Peyer's patch (tissue), 4 donors: ENCODE measurements at regions not wholly inside any gene's neighbourhood (a gene's known extent, or its start where the extent isn't known, plus 50 kb on each side); places are given as distances from the start of the nearest gene placed in this dataset.

Experiments
- DNase-seq, 3 donors: peaks; one replicate each; pipeline ENCODE4 v3.0.0-alpha.2; 2017 to 2019
- H3K27ac ChIP-seq, 4 donors: fragments of 200-600 bp; sonication (generic); one replicate each; pipeline ENCODE4 v1.5.1; 2016 to 2019
- H3K27me3 ChIP-seq, 2 donors: fragments of 200-600 bp; sonication (generic); one replicate each; pipeline ENCODE4 v1.5.1; 2019
- H3K36me3 ChIP-seq, 3 donors: fragments of 200-600 bp; sonication (generic); one replicate each; pipeline ENCODE4 v1.5.1; 2016 to 2019
- H3K4me1 ChIP-seq, 4 donors: fragments of 200-600 bp; sonication (generic); one replicate each; pipeline ENCODE4 v1.5.1; 2016 to 2019
- H3K4me3 ChIP-seq, 4 donors: fragments of 200-600 bp; sonication (generic); 1 replicate in 3 of 4; 2 replicates in 1 of 4; pipeline ENCODE4 v1.5.1; 2016 to 2019; ENCODE audit warnings: mild to moderate bottlenecking in 1 of 4
- H3K9me3 ChIP-seq, 4 donors: fragments of 200-600 bp; sonication (generic); one replicate each; pipeline ENCODE4 v1.5.1; 2016 to 2019; ENCODE audit warnings: mild to moderate bottlenecking in 1 of 4
- CTCF ChIP-seq, 6 experiments: fragments of 450-650 bp in 4 of 6; fragments of 200-600 bp in 2 of 6; sonication (generic) in 1 of 6; IDR thresholded peaks; one replicate each; pipeline ENCODE4 v1.5.1; 2017 to 2019; ENCODE audit warnings: antibody characterized with exemption in 6 of 6, mild to moderate bottlenecking in 3 of 6, moderate library complexity in 1 of 6
- POLR2A ChIP-seq, 2 donors: fragments of 450-650 bp; IDR thresholded peaks; one replicate each; pipeline ENCODE4 v1.5.1; 2017; ENCODE audit warnings: antibody characterized with exemption in 2 of 2, mild to moderate bottlenecking in 2 of 2, moderate library complexity in 2 of 2

GRCh38 chr4:119823891-119824290, 195.3 kb upstream of the PDE5A start:
- Histone ChIP-seq H3K36me3 (no peaks in the 10 kb centered on the region), H3K9me3 (no peaks in the 10 kb centered on the region), H3K4me3 (no peak overlapping the region), H3K4me1 (no peaks in the 10 kb centered on the region), H3K27ac (no peak overlapping the region), H3K27me3 (no peaks in the 10 kb centered on the region)
- TF ChIP-seq CTCF (IDR thresholded peaks at IDR 0.05) = no peak
- no peak for TF ChIP-seq POLR2A (IDR thresholded peaks at IDR 0.05)
- no peak for DNase-seq

- TF ChIP-seq POLR2A (IDR thresholded peaks at IDR 0.05) = no peak
- no peak for TF ChIP-seq CTCF (IDR thresholded peaks at IDR 0.05)
- no peaks in the 10 kb centered on the region for H3K9me3 ChIP-seq
- H3K36me3 ChIP-seq = no peaks in the 10 kb centered on the region
- H3K4me3 ChIP-seq = no peak overlapping the region
- no peaks in the 10 kb centered on the region for H3K4me1 ChIP-seq
- H3K27me3 ChIP-seq = no peaks in the 10 kb centered on the region
- no peak for DNase-seq
- H3K27ac ChIP-seq = no peak overlapping the region
These were observed 194.4 kb upstream of the PDE5A start for GRCh38 chr4:119823045-119823444.

- no peak overlapping the region for H3K4me3 ChIP-seq
- no peak for DNase-seq
- no peak for TF ChIP-seq CTCF (IDR thresholded peaks at IDR 0.05)
- TF ChIP-seq POLR2A (IDR thresholded peaks at IDR 0.05) = no peak
- no peak overlapping the region for H3K27ac ChIP-seq
- H3K9me3 ChIP-seq = peaks cover 0 to 7% (median 0%) of the 10 kb centered on the region in 4 donors
- no peaks in the 10 kb centered on the region for H3K27me3 ChIP-seq
- H3K4me1 ChIP-seq = no peaks in the 10 kb centered on the region
- no peaks in the 10 kb centered on the region for H3K36me3 ChIP-seq
These were observed 187.9 kb upstream of the PDE5A start for GRCh38 chr4:119816473-119816872.

- TF ChIP-seq POLR2A (IDR thresholded peaks at IDR 0.05) = no peak
- no peak for TF ChIP-seq CTCF (IDR thresholded peaks at IDR 0.05)
- Histone ChIP-seq H3K4me1 (no peaks in the 10 kb centered on the region), H3K4me3 (no peak overlapping the region), H3K27me3 (no peaks in the 10 kb centered on the region), H3K9me3 (peaks cover 0 to 7% (median 0%) of the 10 kb centered on the region in 4 donors), H3K36me3 (no peaks in the 10 kb centered on the region), H3K27ac (no peak overlapping the region)
- DNase-seq = no peak
These were observed 181.4 kb upstream of the PDE5A start for GRCh38 chr4:119810001-119810400.

- no peaks in the 10 kb centered on the region for H3K27me3 ChIP-seq
- no peak for DNase-seq
- TF ChIP-seq CTCF (IDR thresholded peaks at IDR 0.05) = no peak
- no peak for TF ChIP-seq POLR2A (IDR thresholded peaks at IDR 0.05)
- H3K27ac ChIP-seq = no peak overlapping the region
- no peak overlapping the region for H3K4me3 ChIP-seq
- H3K9me3 ChIP-seq = no peaks in the 10 kb centered on the region
- no peaks in the 10 kb centered on the region for H3K4me1 ChIP-seq
- no peaks in the 10 kb centered on the region for H3K36me3 ChIP-seq
These were observed 175.8 kb upstream of the PDE5A start for GRCh38 chr4:119804404-119804803.

- DNase-seq = no peak
- no peaks in the 10 kb centered on the region for H3K27me3 ChIP-seq
- H3K4me3 ChIP-seq = no peak overlapping the region
- no peaks in the 10 kb centered on the region for H3K4me1 ChIP-seq
- no peaks in the 10 kb centered on the region for H3K36me3 ChIP-seq
- no peaks in the 10 kb centered on the region for H3K9me3 ChIP-seq
- no peak for TF ChIP-seq CTCF (IDR thresholded peaks at IDR 0.05)
- TF ChIP-seq POLR2A (IDR thresholded peaks at IDR 0.05) = no peak
- H3K27ac ChIP-seq = no peak overlapping the region
These were observed 168.8 kb upstream of the PDE5A start for GRCh38 chr4:119797238-119797894.
